ENCODE measurements at regions not wholly inside any gene's neighbourhood (a gene's known extent, or its start where the extent isn't known, plus 50 kb on each side); places are given as distances from the start of the nearest gene placed in this dataset.

GRCh38 chr12:78446555-78446954 is 418.0 kb upstream of the SYT1 start:
- TF ChIP-seq CTCF (IDR thresholded peaks at IDR 0.05; ENCODE audit: poor library complexity) (no peak), EZH2 (IDR thresholded peaks at IDR 0.05; ENCODE audit: borderline replicate concordance) (no peak), EZH2phosphoT487 (IDR thresholded peaks at IDR 0.05; ENCODE audit: low read depth, severe bottlenecking, unreplicated experiment) (no peak)

Measured in hepatocyte (in vitro differentiated cells).